WI38 (cell line): ENCODE measurements at regions not wholly inside any gene's neighbourhood (a gene's known extent, or its start where the extent isn't known, plus 50 kb on each side); places are given as distances from the start of the nearest gene placed in this dataset.
"Not testable (repeated sequence)": the region's sequence is repeated elsewhere in the genome, so short reads cannot be mapped to it uniquely, and the experiment has no call there.

ENCODE experiments used
- H3K4me3 ChIP-seq: 2 replicates; pipeline ENCODE4 v1.5.1; 2011; ENCODE audit warnings: low read depth, mild to moderate bottlenecking, control low read depth, low read length
- TF ChIP-seq, protein P1 (sequence below): IDR thresholded peaks from 2 replicates; pipeline ENCODE4 v1.5.1; 2012; ENCODE audit warnings: low read depth, mild to moderate bottlenecking, control low read depth, low read length

DNA sequence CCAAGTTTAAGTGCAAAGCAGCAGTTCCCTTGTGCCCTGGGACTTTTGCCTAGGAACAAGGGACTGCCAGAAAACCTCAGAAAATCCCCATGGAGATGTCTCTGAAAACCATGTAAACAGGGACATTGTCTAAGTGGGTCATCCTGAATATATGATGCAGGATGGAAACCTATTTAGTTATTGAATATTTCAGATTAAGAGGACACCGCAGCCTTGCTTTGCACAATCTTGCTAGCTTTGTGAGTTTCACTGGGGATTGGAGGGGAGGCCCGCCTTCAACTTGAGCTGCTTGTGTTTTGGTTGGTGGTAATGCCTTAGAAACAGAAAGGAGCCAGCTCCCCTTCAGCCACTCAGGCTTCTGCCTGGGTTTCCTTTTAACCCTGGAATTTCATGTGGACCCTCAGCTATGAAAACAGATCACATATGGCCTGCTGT lies 112.8 kb downstream of the C9orf152 start:
- TF ChIP-seq, protein P1, sequence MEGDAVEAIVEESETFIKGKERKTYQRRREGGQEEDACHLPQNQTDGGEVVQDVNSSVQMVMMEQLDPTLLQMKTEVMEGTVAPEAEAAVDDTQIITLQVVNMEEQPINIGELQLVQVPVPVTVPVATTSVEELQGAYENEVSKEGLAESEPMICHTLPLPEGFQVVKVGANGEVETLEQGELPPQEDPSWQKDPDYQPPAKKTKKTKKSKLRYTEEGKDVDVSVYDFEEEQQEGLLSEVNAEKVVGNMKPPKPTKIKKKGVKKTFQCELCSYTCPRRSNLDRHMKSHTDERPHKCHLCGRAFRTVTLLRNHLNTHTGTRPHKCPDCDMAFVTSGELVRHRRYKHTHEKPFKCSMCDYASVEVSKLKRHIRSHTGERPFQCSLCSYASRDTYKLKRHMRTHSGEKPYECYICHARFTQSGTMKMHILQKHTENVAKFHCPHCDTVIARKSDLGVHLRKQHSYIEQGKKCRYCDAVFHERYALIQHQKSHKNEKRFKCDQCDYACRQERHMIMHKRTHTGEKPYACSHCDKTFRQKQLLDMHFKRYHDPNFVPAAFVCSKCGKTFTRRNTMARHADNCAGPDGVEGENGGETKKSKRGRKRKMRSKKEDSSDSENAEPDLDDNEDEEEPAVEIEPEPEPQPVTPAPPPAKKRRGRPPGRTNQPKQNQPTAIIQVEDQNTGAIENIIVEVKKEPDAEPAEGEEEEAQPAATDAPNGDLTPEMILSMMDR, result no peak

DNA sequence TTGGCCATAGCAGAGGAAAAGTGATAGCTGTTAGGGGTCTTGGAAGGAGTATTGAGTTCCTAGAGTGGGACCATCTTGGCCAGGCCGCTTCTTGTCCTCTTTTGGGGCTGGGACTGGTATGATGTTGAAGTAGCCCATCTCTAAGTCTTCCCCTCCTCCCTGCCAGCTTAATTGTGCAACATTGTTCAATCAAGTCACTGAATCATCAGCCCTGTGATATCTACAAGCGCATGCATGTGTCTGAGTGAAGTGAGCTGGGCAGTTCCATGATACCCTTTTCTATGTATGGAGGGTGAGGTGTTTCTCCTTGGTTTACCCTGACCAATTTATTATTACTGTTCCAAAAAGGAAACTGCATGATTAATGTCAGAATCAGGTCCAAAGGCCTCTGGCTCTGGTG lies 112.2 kb downstream of the C9orf152 start:
- H3K4me3 ChIP-seq, result no peak overlapping the region
- TF ChIP-seq, protein P1, result no peak

More for the DNA sequence above, 112.8 kb downstream of the C9orf152 start:
- no peak overlapping the region for H3K4me3 ChIP-seq

DNA sequence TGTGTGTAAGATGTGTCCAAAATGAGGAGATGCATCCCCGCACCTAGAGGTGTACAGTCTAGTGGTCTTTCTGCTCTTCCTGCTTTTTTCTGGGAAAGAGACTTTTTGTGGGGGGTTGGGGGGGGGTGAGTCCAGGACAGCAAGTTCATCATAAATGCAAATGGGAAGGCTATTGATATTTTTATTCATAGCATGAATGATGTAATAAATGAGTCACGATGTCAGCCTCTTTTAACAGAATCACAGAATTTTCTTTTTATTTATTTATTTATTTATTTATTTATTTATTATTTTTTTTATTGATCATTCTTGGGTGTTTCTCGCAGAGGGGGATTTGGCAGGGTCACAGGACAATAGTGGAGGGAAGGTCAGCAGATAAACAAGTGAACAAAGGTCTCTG lies 111.3 kb downstream of the C9orf152 start:
- not testable (repeated sequence) for H3K4me3 ChIP-seq

DNA sequence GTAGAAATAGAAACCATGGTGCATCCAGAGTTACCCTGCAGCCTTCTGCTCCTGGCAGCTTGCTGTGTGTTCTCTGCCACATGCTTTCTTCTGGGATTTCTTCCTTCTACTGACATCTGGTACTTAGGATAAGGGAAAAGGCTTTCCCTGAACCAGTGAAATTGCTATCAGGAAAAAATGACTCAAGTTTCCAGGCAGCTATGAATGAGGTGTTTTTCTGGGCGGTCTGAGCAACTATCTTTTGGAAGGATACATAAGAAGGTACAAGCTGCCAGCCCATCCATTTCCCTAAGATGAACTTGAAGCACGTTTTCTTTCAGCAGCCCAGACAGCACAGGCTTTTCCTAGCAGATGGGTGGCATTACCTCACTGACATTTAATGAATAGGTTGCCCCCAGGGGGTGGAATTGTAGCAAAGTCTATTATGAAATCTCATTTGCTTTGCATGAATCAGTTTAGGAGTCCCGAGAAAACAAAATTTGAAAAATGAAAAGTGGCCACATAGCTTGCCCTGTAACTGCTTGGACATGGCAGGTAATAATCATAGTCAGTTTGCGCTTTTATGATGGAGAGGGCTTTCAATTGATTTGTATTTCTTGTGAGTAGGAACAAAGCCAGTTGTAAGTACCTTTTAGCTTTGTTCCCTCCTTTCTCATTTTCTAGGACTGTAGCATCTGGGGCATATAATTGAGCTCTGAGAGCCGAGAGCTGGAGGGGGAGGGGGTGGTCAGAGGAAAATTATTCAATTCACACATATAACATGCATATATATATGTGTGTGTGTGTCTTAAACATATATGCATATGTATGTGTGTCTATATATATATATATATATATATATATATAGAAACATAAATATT lies 108.5 kb downstream of the C9orf152 start:
- H3K4me3 ChIP-seq, result no peak overlapping the region
- TF ChIP-seq, protein P1, result no peak

DNA sequence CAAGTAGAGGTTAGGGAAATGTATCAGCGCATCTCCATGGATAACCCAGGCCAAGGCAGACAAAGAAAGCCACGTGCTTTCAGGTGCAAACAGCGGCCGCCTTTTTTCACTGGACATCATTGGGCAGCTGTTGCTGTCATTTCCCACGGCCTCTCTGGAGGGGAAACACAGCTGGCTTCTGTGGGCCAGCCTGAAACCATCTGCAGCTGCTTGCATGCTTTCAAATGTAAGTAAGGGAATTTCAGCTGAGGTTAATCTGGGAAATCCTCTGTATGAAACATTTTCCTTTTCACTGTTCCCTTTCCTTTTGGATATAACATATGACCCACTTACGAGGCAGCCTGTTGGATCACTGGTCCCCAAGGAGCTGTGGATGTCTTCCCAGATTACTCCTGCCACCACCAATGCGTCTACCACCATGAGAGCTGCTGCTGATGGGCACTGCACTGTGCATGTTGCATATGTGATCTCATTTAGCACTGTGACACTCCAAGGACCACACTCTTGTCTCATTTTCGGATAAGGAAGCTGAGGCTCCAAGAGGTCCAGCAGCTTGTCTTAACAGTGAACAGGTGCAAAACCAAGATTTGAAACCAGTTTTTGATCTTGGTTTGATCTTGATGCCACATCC lies 106.3 kb downstream of the C9orf152 start:
- no peak overlapping the region for H3K4me3 ChIP-seq
- TF ChIP-seq, protein P1, result no peak

DNA sequence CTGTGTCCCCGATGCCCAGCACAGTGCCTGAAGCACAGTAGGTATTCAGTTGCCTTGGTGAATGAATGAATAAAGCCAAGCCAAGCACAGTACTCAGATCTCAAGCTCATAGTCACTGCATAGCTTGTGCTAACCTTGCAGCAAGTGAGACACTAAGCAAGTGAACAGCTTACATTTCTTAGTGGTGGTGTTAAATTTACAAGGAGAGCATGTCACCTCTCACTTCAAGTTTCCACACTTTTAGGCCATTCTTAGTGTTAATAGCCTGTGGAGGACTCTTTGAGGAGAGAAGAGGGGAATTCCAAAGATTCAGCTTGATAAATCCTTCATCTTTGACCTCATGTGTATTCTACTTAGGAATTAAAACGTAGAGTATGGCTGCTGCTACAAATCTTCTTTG lies 104.7 kb downstream of the C9orf152 start:
- H3K4me3 ChIP-seq, result no peak overlapping the region
- TF ChIP-seq, protein P1, result no peak

DNA sequence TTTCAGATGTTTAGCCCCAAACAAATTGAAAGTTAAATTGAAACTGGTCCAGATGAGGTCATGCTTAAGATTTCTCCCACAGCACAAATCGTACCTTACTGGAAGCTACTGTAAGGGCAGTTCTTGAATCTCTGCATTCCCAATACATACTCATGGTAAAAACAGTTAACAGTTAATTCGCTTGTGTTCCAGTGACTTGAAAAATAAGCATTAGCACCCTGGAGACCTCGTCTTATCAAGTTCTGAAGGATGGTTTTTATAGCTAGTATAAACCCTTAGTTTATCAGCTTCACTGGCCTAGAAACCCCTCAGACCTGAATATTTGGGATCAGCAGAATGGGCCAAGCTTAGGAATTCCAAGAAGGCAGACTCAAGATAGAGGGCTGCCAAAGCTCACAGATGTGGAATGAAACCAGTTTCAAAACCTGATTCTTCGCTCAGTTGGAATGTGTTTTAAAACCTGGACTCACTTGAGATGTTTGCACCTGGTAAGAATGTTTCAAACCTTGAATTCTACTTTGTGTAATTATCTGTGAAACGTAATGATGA lies 103.6 kb downstream of the C9orf152 start:
- H3K4me3 ChIP-seq, result no peak overlapping the region
- TF ChIP-seq, protein P1, result no peak
